HFF-Myc (cell line): ENCODE measurements at regions not wholly inside any gene's neighbourhood (a gene's known extent, or its start where the extent isn't known, plus 50 kb on each side); places are given as distances from the start of the nearest gene placed in this dataset.

ENCODE experiments used
- DNase-seq: peaks from one replicate; pipeline ENCODE4 v3.0.0-alpha.2; 2011; ENCODE audit warnings: low read depth; ENCODE audit errors: extremely low read depth
- H3K4me3 ChIP-seq: replicated peaks from 2 replicates; pipeline ENCODE4 v1.5.1; 2011; ENCODE audit warnings: low read depth, mild to moderate bottlenecking, control low read depth, low read length
- TF ChIP-seq, protein P1 (sequence below): IDR thresholded peaks from 2 replicates; pipeline ENCODE4 v1.5.1; 2012; ENCODE audit warnings: mild to moderate bottlenecking, low read depth, low read length, control low read depth; ENCODE audit errors: missing control alignments

- TF ChIP-seq, protein P1, sequence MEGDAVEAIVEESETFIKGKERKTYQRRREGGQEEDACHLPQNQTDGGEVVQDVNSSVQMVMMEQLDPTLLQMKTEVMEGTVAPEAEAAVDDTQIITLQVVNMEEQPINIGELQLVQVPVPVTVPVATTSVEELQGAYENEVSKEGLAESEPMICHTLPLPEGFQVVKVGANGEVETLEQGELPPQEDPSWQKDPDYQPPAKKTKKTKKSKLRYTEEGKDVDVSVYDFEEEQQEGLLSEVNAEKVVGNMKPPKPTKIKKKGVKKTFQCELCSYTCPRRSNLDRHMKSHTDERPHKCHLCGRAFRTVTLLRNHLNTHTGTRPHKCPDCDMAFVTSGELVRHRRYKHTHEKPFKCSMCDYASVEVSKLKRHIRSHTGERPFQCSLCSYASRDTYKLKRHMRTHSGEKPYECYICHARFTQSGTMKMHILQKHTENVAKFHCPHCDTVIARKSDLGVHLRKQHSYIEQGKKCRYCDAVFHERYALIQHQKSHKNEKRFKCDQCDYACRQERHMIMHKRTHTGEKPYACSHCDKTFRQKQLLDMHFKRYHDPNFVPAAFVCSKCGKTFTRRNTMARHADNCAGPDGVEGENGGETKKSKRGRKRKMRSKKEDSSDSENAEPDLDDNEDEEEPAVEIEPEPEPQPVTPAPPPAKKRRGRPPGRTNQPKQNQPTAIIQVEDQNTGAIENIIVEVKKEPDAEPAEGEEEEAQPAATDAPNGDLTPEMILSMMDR = no peak
- H3K4me3 ChIP-seq = no peak overlapping the region
- no peak for DNase-seq
Observed at GRCh38 chr4:89177807-89178206, 66.5 kb downstream of the TIGD2 start.

- DNase-seq = no peak
- TF ChIP-seq, protein P1 = no peak
- no peak overlapping the region for H3K4me3 ChIP-seq
Observed at GRCh38 chr4:89184407-89184806, 73.1 kb downstream of the TIGD2 start.
